ENCODE measurements at regions not wholly inside any gene's neighbourhood (a gene's known extent, or its start where the extent isn't known, plus 50 kb on each side); places are given as distances from the start of the nearest gene placed in this dataset.

DNA sequence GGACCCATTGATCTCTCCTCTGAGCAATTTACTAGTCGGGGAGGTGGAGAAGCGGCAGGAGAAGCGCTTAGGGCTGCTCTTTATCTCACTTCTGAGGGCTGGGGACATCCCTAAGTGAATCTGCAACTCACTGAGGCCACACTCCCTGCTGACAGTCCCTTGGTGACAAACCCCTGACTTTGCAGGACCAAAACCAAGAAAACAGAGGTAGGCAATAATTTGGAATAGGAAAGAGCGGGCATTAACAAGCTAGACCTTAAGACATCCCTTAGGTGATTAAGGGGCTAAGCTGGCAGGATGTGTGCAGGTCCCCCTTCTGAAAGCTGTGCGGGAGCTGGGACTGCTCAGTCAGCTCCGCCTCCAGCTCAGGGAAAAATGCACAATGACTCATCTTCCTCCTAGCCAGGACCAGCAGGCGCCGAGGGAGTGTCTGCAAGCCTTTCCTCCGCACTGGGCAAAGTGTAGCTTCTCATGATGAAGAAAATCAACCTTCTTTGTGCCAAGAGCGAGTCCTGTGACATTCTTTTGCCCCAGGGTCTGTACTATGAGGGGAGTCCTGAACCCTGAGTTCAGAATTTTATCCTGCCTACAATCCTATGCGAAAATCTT, 63.3 kb downstream of the BOD1L2 start:
- no peak for TF ChIP-seq CTCF (IDR thresholded peaks at IDR 0.05)
- DNase-seq (peak in 1 of 4 donors; percentile 44), ATAC-seq (peak; percentile 91)

DNA sequence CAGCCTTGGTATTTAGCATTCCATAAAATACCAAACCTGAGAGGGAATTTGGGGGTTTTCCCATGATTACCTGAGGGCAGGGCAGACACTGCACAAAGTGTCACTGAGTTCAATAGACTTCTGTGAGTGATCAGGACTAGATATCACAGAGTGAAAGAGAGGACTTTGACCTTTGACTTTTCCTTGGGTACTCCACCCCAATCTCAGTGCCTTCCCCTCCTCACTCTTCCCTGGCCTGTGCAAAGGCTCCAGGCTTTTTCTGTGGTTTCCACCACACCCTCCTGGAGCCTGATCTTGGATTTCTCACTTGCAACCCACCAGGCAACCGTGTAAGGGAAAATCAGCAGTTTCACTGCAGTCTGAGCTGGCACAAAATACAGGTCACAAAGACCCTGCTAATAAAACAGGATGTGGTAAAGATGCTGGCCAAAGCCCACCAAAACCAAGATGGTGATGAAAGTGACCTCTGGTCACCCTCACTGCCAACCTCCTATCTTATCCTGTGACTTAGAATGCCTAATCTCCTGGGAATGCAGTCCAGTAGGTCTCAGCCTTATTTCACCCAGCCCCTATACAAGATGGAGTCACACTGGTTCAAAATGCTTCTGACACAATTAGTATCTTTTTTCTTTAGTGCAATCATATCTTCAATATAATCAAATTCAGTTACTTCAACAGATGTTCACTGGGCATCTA, 64.0 kb downstream of the BOD1L2 start:
- DNase-seq (no peak), ATAC-seq (no peak)
- peaks cover 0 to 6% of the 10 kb centered on the region in 2 donors for H3K4me1 ChIP-seq
- no peak overlapping the region for H3K4me3 ChIP-seq
- TF ChIP-seq CTCF (IDR thresholded peaks at IDR 0.05), result no peak
- no peaks in the 10 kb centered on the region for H3K36me3 ChIP-seq
- intact Hi-C loops (cut with DNase I), result no loop called here
- H3K27ac ChIP-seq, result no peak overlapping the region
- peaks cover 0 to 42% of the 10 kb centered on the region in 2 donors for H3K27me3 ChIP-seq
- H3K9me3 ChIP-seq, result peaks cover 0 to 4% of the 10 kb centered on the region in 2 donors

More for the DNA sequence above, 63.3 kb downstream of the BOD1L2 start:
- Histone ChIP-seq H3K9me3 (peaks cover 0 to 4% of the 10 kb centered on the region in 2 donors), H3K4me1 (peaks cover 0 to 6% of the 10 kb centered on the region in 2 donors), H3K4me3 (no peak overlapping the region), H3K27me3 (peaks cover 0 to 42% of the 10 kb centered on the region in 2 donors), H3K27ac (no peak overlapping the region), H3K36me3 (no peaks in the 10 kb centered on the region)
- intact Hi-C loops (cut with DNase I), result no loop called here

DNA sequence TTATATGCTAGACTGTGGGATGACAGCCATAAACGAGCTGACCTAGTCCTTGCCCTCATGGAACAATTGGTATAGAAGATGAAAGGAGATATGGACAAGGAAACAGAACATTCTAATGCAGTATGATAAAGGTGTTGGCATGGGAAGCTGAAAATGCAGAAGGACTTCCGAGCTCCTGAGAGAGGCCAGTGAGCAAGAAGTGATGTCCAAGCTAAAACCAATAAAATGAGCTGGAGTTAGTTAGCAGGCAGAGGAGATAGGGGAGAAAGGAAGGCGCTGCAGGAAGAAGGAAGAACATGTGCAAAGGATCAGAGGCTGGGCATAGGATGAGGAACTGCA, 64.5 kb downstream of the BOD1L2 start:
- no peak for DNase-seq
- H3K9me3 ChIP-seq, result peaks cover 0 to 4% of the 10 kb centered on the region in 2 donors
- H3K27ac ChIP-seq, result no peak overlapping the region
- ATAC-seq, result no peak
- peaks cover 0 to 6% of the 10 kb centered on the region in 2 donors for H3K4me1 ChIP-seq
- H3K27me3 ChIP-seq, result peaks cover 0 to 42% of the 10 kb centered on the region in 2 donors
- no peak for TF ChIP-seq CTCF (IDR thresholded peaks at IDR 0.05)
- H3K36me3 ChIP-seq, result no peaks in the 10 kb centered on the region
- no peak overlapping the region for H3K4me3 ChIP-seq
- intact Hi-C loops (cut with DNase I), result no loop called here

DNA sequence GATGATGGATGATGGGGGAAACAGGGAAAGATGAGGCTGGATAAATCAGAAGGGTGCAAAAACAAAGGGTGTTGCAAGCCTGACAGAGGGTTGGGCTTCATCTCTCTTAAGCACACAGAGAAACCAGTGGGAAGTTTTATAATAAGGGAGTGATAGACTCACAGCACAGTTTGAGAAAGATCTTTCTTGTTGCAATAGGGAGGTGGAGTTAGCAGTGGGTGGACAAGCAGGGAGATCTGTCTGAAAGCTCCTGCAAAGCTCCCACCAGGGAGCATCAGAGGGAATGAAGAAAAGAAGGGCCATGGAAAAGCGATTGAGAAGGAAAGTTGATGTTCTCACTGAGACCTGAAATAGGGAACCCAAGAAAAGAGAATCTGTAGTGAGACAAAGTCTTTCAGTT, 64.9 kb downstream of the BOD1L2 start:
- H3K27ac ChIP-seq, result no peak overlapping the region
- H3K4me1 ChIP-seq, result peaks cover 0 to 6% of the 10 kb centered on the region in 2 donors
- intact Hi-C loops (cut with DNase I), result no loop called here
- H3K9me3 ChIP-seq, result peaks cover 0 to 4% of the 10 kb centered on the region in 2 donors
- H3K4me3 ChIP-seq, result no peak overlapping the region
- no peaks in the 10 kb centered on the region for H3K36me3 ChIP-seq
- no peak for TF ChIP-seq CTCF (IDR thresholded peaks at IDR 0.05)
- DNase-seq, result no peak
- H3K27me3 ChIP-seq, result peaks cover 0 to 42% of the 10 kb centered on the region in 2 donors
- ATAC-seq, result no peak

- intact Hi-C loops (cut with DNase I), result no loop called here
- TF ChIP-seq CTCF (IDR thresholded peaks at IDR 0.05), result no peak
- Histone ChIP-seq H3K4me3 (no peak overlapping the region), H3K27me3 (peaks cover 0 to 42% of the 10 kb centered on the region in 2 donors), H3K27ac (no peak overlapping the region), H3K9me3 (peaks cover 0 to 4% of the 10 kb centered on the region in 2 donors), H3K4me1 (peaks cover 0 to 6% of the 10 kb centered on the region in 2 donors), H3K36me3 (no peaks in the 10 kb centered on the region)
- DNase-seq, result no peak
- no peak for ATAC-seq
Observed at GRCh38 chr18:57212678-57213077, 65.8 kb downstream of the BOD1L2 start.

Data from left lung (tissue), 4 donors.